ENCODE measurements at regions not wholly inside any gene's neighbourhood (a gene's known extent, or its start where the extent isn't known, plus 50 kb on each side); places are given as distances from the start of the nearest gene placed in this dataset.
"Not testable (repeated sequence)": the region's sequence is repeated elsewhere in the genome, so short reads cannot be mapped to it uniquely, and the experiment has no call there.

- no peak for FAIRE-seq
Measured at GRCh38 chr9:34783951-34784487, 74.1 kb upstream of the CCL21 start.

- FAIRE-seq: no peak
Measured at GRCh38 chr9:34782372-34782771, 72.4 kb upstream of the CCL21 start.

- no peak for FAIRE-seq
Measured at GRCh38 chr9:34777666-34778065, 67.7 kb upstream of the CCL21 start.

- FAIRE-seq: no peak
Measured at GRCh38 chr9:34773955-34774354, 64.0 kb upstream of the CCL21 start.

- no peak for FAIRE-seq
Measured at GRCh38 chr9:34773306-34773910, 63.5 kb upstream of the CCL21 start.

- no peak for FAIRE-seq
Measured at GRCh38 chr9:34771007-34771406, 61.1 kb upstream of the CCL21 start.

GRCh38 chr9:34767087-34767486, 57.2 kb upstream of the CCL21 start:
- not testable (repeated sequence) for FAIRE-seq

GRCh38 chr9:34760196-34761040, 50.5 kb upstream of the CCL21 start:
- not testable (repeated sequence) for FAIRE-seq

All from G401.6 (cell line).